ENCODE measurements at regions not wholly inside any gene's neighbourhood (a gene's known extent, or its start where the extent isn't known, plus 50 kb on each side); places are given as distances from the start of the nearest gene placed in this dataset.
A peak's percentile ranks its signal among the peaks of the same experiment; 100 is the strongest.
"Not testable (repeated sequence)": the region's sequence is repeated elsewhere in the genome, so short reads cannot be mapped to it uniquely, and the experiment has no call there.

- H3K4me3 Mint-ChIP-seq, H3K27ac Mint-ChIP-seq, H3K4me1 Mint-ChIP-seq, H3K27me3 Mint-ChIP-seq, H3K36me3 Mint-ChIP-seq: not testable (repeated sequence)
- peaks cover 2 to 13% (median 2%) of the 10 kb centered on the region in 3 donors for H3K9me3 Mint-ChIP-seq
Observed at GRCh38 chr5:26325432-26325831, 713.0 kb downstream of the CDH9 start.

DNA sequence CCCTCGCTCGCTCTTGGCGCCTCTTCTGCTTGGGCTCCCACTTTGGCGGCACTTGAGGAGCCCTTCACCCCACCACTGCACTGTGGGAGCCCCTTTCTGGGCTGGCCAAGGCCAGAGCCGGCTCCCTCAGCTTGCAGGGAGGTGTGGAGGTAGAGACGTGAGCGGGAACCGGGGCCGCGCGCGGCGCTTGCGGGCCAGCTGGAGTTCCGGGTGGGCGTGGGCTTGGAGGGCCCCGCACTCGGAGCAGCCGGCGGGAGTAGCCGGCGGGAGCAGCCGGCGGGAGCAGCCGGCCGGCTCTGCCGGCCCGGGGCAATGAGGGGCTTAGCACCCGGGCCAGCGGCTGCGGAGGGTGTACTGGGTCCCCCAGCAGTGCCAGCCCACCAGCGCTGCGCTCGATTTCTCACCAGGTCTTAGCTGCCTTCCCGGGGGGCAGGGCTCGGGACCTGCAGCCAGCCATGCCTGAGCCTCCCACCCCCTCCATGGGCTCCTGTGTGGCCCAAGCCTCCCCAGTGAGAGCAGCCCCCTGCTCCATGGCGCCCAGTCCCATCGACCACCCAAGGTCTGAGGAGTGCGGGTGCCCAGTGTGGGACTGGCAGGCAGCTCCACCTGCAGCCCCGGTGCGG, 714.0 kb downstream of the CDH9 start:
- H3K27me3 Mint-ChIP-seq, H3K4me1 Mint-ChIP-seq, H3K36me3 Mint-ChIP-seq, H3K27ac Mint-ChIP-seq, H3K4me3 Mint-ChIP-seq: not testable (repeated sequence)
- H3K9me3 Mint-ChIP-seq = peaks cover 2 to 13% (median 2%) of the 10 kb centered on the region in 3 donors

DNA sequence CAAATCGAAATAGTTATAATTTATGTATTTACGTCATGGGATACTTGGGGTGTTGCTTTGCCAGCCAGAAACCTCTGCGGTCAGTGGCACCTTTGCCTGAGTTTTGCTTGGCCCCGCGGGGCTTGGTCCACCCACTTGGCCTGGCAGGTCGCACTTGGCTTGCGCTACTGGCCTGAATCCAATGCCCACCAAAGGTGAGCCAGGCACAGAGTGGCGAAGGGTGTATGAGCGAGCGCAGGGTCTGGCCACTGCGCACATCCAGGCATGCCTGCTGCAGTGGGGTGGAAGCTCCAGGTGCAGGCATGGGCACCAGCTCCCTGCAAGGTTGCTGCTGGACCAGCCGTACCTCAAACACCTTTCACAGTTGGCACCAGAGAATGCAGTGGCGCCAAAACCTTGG, 714.6 kb downstream of the CDH9 start:
- Mint-ChIP-seq H3K9me3 (peaks cover 2 to 13% (median 2%) of the 10 kb centered on the region in 3 donors), H3K27me3 (no peaks in the 10 kb centered on the region), H3K27ac (no peak overlapping the region), H3K4me3 (no peak overlapping the region), H3K36me3 (no peaks in the 10 kb centered on the region), H3K4me1 (no peaks in the 10 kb centered on the region)

DNA sequence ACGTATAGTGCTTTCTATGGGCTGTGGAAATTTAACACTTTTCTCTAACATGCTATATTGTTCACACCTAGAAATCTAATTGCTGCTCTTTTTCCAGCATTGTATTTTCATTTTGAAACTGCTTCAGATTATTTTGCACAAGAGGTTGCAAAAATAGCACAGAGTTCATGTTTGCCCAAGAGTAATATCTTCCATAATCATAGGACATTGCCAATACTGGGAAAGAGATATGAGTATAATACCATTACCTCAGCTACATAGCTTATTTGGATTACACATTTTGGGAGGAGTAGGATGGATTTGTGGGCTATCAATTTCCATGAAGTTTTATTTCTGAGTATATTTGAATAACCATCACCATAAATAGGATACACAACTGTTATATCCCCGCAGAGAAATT, 717.1 kb downstream of the CDH9 start:
- no peak overlapping the region for H3K27ac Mint-ChIP-seq
- peaks cover 2 to 12% (median 4%) of the 10 kb centered on the region in 3 donors for H3K9me3 Mint-ChIP-seq
- H3K4me1 Mint-ChIP-seq = no peaks in the 10 kb centered on the region
- H3K27me3 Mint-ChIP-seq = no peaks in the 10 kb centered on the region
- H3K36me3 Mint-ChIP-seq = no peaks in the 10 kb centered on the region
- no peak overlapping the region for H3K4me3 Mint-ChIP-seq

DNA sequence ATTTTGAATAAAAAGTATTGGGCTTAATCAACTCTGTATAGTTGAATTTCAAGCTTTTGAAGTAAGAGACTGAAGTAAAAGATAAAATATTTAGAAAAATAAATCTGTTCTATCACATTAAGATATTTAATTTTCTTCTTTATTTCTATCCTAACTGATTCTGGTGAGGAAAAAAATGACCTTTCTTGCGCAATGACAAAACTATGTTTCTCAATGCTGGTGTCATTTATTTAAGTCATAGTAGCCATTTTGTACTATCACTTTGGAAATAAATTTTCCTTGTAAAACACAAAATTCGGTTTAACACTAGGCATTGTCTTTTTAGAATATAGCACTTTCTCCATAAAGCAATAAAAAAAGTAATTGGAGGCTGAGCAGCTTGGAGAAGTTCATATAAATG, 728.0 kb downstream of the CDH9 start:
- no peaks in the 10 kb centered on the region for H3K27me3 Mint-ChIP-seq
- no peak overlapping the region for H3K27ac Mint-ChIP-seq
- H3K4me1 Mint-ChIP-seq = no peaks in the 10 kb centered on the region
- peaks cover 0 to 1% (median 0%) of the 10 kb centered on the region in 3 donors for H3K9me3 Mint-ChIP-seq
- no peaks in the 10 kb centered on the region for H3K36me3 Mint-ChIP-seq
- H3K4me3 Mint-ChIP-seq = no peak overlapping the region

DNA sequence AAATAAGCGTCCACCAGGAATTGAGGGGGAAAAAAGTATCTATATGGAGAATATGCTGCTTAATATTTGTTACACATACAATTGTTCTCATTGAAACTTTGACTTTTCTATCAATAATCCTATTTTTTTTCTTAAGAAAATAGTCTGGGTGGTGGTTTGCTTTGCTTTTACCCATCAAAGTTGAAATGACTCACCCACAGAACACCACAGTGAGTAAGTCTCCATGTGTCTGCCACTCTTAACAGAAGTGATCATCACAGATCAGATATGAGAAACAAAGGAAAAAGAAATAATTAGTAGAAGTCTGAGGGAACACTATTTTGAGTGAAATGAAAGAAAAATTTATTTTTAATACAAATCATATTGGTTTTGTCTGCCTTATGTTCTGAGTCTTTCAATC, 742.8 kb downstream of the CDH9 start:
- Mint-ChIP-seq H3K27ac (no peak overlapping the region), H3K36me3 (no peaks in the 10 kb centered on the region), H3K4me1 (no peaks in the 10 kb centered on the region), H3K9me3 (peaks cover 0 to under 1% (median 0%) of the 10 kb centered on the region in 3 donors), H3K4me3 (no peak overlapping the region), H3K27me3 (no peaks in the 10 kb centered on the region)

- no peaks in the 10 kb centered on the region for H3K36me3 Mint-ChIP-seq
- H3K27me3 Mint-ChIP-seq = no peaks in the 10 kb centered on the region
- peaks cover 4 to 12% (median 10%) of the 10 kb centered on the region in 3 donors for H3K9me3 Mint-ChIP-seq
- no peak overlapping the region for H3K4me3 Mint-ChIP-seq
- H3K27ac Mint-ChIP-seq = no peak overlapping the region
- no peaks in the 10 kb centered on the region for H3K4me1 Mint-ChIP-seq
Observed at GRCh38 chr5:26282190-26282589, 756.2 kb downstream of the CDH9 start.

DNA sequence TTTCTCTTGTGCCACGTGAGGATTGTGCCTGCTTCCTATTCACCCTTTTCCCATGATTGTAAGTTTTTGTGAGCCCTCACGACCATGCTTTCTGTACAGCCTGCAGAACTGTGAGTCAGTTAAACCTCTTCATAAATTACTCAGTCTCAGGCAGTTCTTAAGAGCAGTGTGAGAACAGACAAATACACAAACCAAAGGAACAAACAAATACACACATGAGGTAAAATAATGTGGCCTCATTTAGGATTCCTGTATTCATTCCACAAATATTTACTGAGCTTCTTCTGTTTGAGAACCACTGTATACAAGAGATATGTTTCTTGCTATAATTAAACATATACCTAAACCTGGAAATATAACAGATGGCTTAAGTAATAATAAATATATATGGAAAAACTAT, 760.3 kb downstream of the CDH9 start:
- Mint-ChIP-seq H3K9me3 (peaks cover 2 to 6% (median 4%) of the 10 kb centered on the region in 3 donors), H3K4me1 (no peaks in the 10 kb centered on the region), H3K27me3 (no peaks in the 10 kb centered on the region), H3K4me3 (no peak overlapping the region), H3K27ac (no peak overlapping the region), H3K36me3 (no peaks in the 10 kb centered on the region)

DNA sequence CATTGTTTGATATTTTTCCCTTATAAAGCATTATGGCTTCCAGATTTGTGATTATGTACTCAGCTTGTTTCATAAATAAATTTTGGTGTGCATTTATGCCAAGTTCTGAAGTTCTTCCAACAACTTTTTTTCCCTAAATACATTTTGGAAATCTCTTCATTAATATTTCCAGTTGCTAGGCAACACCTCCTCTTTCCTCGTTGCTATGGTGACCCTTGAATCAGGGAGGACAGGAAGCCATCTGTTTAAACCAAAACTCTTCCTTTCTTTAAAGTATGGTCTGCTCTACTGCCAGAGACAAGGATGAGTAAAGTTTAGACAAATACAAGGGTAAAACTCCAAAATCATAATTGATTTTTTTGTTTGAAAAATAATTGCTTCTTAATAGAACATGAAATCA, 779.3 kb downstream of the CDH9 start:
- Mint-ChIP-seq H3K36me3 (no peaks in the 10 kb centered on the region), H3K9me3 (peaks cover 9 to 12% (median 9%) of the 10 kb centered on the region in 3 donors), H3K4me3 (no peak overlapping the region), H3K27me3 (no peaks in the 10 kb centered on the region), H3K4me1 (no peaks in the 10 kb centered on the region), H3K27ac (no peak overlapping the region)

GRCh38 chr5:26245321-26245720, 793.1 kb downstream of the CDH9 start:
- Mint-ChIP-seq H3K4me1 (no peaks in the 10 kb centered on the region), H3K27ac (no peak overlapping the region), H3K27me3 (no peaks in the 10 kb centered on the region)

GRCh38 chr5:26239588-26239987, 798.8 kb downstream of the CDH9 start:
- Mint-ChIP-seq H3K4me1 (no peaks in the 10 kb centered on the region), H3K27me3 (no peaks in the 10 kb centered on the region), H3K4me3 (no peak overlapping the region), H3K36me3 (no peaks in the 10 kb centered on the region), H3K27ac (no peak overlapping the region), H3K9me3 (peaks cover 4 to 15% (median 5%) of the 10 kb centered on the region in 3 donors)

More at GRCh38 chr5:26245321-26245720, 793.1 kb downstream of the CDH9 start:
- Mint-ChIP-seq H3K9me3 (peaks cover 0 to 4% (median 2%) of the 10 kb centered on the region in 3 donors), H3K4me3 (no peak overlapping the region), H3K36me3 (no peaks in the 10 kb centered on the region)

GRCh38 chr5:26237489-26237888, 800.9 kb downstream of the CDH9 start:
- Mint-ChIP-seq H3K4me1 (no peaks in the 10 kb centered on the region), H3K36me3 (peaks cover 2% of the 10 kb centered on the region), H3K4me3 (no peak overlapping the region), H3K9me3 (peaks cover 6 to 15% (median 8%) of the 10 kb centered on the region in 3 donors), H3K27ac (no peak overlapping the region), H3K27me3 (no peaks in the 10 kb centered on the region)

- Mint-ChIP-seq H3K4me1 (no peaks in the 10 kb centered on the region), H3K9me3 (peaks cover 6 to 15% (median 8%) of the 10 kb centered on the region in 3 donors), H3K36me3 (peaks cover 2% of the 10 kb centered on the region), H3K4me3 (no peak overlapping the region), H3K27ac (no peak overlapping the region), H3K27me3 (no peaks in the 10 kb centered on the region)
Observed at GRCh38 chr5:26236936-26237335, 801.5 kb downstream of the CDH9 start.

- no peak overlapping the region for H3K4me3 Mint-ChIP-seq
- no peaks in the 10 kb centered on the region for H3K27me3 Mint-ChIP-seq
- H3K36me3 Mint-ChIP-seq = peaks cover 4% of the 10 kb centered on the region
- peaks cover 2 to 12% (median 11%) of the 10 kb centered on the region in 3 donors for H3K9me3 Mint-ChIP-seq
- H3K27ac Mint-ChIP-seq = no peak overlapping the region
- no peaks in the 10 kb centered on the region for H3K4me1 Mint-ChIP-seq
Observed at GRCh38 chr5:26232706-26233105, 805.7 kb downstream of the CDH9 start.

DNA sequence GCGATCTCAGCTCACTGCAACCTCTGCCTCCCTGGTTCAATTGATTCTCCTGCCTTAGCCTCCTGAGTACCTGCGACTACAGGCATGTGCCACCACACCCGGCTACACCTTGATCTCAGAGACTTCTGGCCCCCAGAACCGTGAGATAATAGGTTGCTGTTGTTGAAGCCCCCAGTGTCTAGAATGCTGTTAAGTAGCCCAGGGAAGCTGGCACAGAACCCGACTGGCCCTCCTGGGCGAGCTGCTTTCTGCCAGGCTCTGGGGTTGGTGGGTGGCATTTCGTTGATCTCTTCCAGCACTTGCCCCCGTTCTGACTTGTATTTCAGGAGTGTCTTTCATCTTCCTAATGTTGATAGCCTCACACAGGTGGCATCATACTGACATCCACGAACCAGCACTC, 807.1 kb downstream of the CDH9 start:
- peaks cover 2 to 14% (median 7%) of the 10 kb centered on the region in 3 donors for H3K9me3 Mint-ChIP-seq
- H3K27ac Mint-ChIP-seq = peak overlapping the region in 1 of 3 donors; percentile 27
- no peaks in the 10 kb centered on the region for H3K4me1 Mint-ChIP-seq
- H3K4me3 Mint-ChIP-seq = no peak overlapping the region
- peaks cover 5% of the 10 kb centered on the region for H3K36me3 Mint-ChIP-seq
- H3K27me3 Mint-ChIP-seq = no peaks in the 10 kb centered on the region

DNA sequence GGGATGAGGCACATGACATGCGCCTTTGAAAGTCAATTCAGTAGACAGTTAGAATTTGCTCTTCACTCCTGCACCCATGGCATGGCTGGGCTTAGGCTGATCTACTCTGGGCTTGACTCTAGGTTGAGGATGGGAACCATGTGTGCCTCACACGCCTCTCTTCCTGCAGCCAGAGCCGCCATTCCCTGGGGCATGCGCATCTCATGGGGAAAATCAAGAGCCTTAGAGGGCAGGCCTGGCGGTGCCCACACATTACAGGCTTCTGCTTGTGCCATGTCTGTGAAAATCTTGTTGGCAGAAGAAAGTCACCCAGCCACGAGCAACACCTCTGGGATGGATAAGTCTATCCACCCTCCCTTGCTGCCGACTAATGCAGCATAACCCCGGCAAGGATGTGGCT, 808.5 kb downstream of the CDH9 start:
- Mint-ChIP-seq H3K4me1 (no peaks in the 10 kb centered on the region), H3K9me3 (peaks cover 2 to 24% (median 7%) of the 10 kb centered on the region in 3 donors), H3K36me3 (peaks cover 8% of the 10 kb centered on the region), H3K27ac (no peak overlapping the region), H3K27me3 (no peaks in the 10 kb centered on the region), H3K4me3 (no peak overlapping the region)

Data from IgD-negative memory B cell (primary cell).